GM12892 (cell line): ENCODE measurements at regions not wholly inside any gene's neighbourhood (a gene's known extent, or its start where the extent isn't known, plus 50 kb on each side); places are given as distances from the start of the nearest gene placed in this dataset.
A peak's percentile ranks its signal among the peaks of the same experiment; 100 is the strongest.

Experiments used
- DNase-seq: peaks from one replicate; pipeline ENCODE4 v3.0.0; 2011; ENCODE audit not compliant: insufficient read length
- FAIRE-seq: peaks from 2 replicates; lab custom pipeline; 2011; peaks lifted over from hg19 to GRCh38; lab: Jason Lieb, UNC
- POLR2A ChIP-seq: IDR thresholded peaks from 2 replicates; pipeline ENCODE4 v1.6.1; 2011; ENCODE audit warnings: low read depth, low read length, control low read depth
- POLR2AphosphoS5 ChIP-seq: IDR thresholded peaks from 2 replicates; pipeline ENCODE4 v1.6.1; 2011; ENCODE audit warnings: low read depth, low read length, control low read depth
- TAF1 ChIP-seq: IDR thresholded peaks from 2 replicates; pipeline ENCODE4 v1.6.1; 2011; ENCODE audit warnings: low read depth, mild to moderate bottlenecking, control low read depth, low read length, borderline replicate concordance

DNA sequence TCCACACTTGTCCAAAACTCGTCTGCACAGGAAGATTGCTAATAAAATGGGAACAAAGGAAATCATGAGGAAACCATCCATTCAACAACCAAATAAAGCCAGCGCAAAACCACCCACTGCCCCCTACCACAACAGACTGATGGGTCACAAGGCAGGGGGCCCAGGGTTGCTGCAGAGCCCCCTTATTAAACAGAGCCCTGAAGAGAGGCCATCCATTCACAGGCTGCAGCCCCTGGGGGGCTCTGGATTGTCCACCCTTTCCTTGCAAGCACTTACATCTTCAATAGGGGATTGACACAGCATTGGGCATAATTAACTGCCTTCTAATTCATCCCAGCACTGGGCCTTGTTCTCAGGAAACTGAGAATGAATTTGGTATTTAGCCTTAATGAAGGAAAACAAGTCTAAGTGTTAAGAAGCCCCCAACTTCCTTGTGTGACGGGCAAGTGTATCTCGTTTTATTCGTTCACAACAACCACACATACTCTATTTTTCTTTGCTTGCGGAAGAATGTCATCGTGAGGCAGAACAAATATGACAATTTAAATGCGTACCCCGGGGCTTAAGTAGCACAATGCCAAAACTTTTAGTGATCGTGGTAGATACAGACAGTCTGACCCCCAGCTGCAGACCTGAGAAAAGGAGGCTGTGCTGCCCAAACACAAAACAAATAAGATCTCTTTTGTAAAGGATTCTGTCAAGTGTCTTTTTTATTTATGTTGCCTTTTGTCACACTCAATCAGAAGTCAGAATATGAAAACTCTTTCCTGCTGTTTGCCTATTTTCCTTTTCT lies 144.0 kb downstream of the SEMA6D start:
- FAIRE-seq (no peak), DNase-seq (no peak)
- TF ChIP-seq TAF1: no peak
- TF ChIP-seq POLR2AphosphoS5: no peak
- TF ChIP-seq POLR2A: no peak

DNA sequence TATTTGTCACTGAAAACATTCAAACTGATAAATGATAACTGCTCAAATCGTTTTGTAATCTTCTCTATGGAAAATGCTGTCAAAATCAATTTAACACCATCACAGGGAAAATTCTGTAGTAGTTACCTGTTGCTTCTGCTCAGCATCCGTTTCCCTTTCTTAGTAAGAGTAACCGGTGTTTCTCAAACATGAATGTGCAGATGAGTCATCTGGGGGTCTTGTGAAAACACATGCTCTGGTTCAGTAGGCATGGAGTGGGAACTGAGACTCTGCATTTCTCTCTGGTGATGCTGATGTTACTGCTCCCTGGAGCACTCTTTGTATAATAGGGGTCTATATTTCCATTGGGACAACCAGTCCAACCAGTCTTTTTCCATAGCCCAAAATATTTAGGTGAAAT lies 145.1 kb downstream of the SEMA6D start:
- peak; percentile 10 for DNase-seq
- TF ChIP-seq POLR2A: no peak
- TF ChIP-seq POLR2AphosphoS5: no peak
- TF ChIP-seq TAF1: no peak
- peak; percentile 62 for FAIRE-seq

DNA sequence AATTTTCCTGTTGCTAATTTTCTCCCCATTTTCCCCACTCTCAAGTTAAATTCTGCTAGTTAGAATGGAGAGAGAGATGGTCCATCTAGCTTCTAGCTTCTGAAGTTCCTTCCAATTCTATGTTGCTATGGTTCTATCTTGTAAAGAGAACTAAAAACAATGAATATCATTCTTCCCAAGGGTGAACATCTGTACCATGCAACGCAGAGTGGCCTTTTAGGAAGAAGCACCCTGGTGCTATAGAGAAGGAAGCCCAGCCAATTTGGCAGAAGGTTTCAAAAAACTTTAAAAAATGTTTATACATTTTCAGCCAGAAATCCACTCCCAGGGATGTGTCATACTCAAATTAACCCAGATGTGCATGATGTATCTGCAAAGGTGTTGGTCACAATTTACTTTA lies 149.1 kb downstream of the SEMA6D start:
- no peak for TF ChIP-seq POLR2A
- DNase-seq: no peak
- no peak for FAIRE-seq

DNA sequence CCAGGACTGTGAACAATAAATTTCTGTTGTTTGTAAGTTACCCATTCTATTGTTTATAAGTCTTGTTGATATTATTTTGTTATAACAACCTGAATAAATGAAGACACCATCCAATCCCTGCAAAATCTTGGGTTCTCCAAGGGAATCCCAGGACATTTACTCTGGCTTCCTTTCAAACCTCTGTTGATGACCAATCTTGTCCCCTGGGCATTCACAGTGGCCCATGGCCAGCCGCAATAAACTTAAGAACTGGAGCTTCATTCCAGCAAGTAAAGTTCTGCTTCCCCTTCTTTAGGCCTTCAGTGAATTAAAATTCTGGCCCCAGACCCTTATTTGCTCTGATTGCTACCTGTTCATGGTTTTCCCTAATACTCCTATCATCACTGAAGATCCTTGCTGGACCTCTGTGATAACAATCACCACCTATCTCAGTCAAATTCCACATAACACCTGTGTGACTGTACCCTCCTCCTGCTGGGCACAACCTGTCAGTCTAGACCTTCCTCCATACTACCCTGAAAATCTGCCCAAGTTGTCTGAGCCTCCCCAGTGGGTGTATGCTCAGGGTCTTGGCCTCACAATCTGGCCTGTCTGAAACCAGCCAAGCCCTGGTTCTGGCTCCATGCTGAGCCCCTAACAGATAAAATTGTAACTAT lies 153.1 kb downstream of the SEMA6D start:
- TF ChIP-seq TAF1 (no peak), POLR2AphosphoS5 (no peak), POLR2A (no peak)
- DNase-seq (no peak), FAIRE-seq (no peak)

DNA sequence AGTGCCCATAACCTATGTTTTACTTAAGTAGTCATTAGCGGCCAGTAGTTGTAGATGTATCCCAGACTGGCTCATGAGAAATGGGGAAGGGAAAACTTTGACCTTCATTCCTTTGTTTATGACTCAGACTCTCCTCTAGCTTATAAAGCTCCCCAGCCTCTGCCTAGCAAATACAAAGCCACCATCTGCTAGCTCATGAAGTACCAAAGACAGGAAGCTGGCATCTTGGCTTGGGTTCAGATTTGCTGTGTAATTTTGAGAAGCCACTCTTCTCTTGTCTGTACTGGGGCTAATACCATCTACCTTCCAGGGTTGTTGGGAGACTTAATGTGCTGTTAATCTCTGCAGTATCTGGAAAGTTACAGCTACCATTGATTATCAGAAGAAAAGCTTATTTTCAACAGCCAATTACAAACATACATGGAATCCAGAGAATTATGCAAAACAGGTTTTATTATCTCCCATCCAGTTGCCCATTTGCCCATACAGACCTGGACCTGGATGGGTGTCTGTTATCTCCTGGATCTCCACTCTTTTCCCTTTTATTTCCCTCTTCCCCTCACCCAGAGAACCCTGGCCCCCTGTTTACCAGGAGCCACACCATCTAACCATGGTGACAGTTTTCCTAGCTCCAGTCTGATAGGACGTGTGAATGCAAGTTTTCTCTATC lies 153.8 kb downstream of the SEMA6D start:
- no peak for DNase-seq
- TF ChIP-seq TAF1 (no peak), POLR2AphosphoS5 (no peak), POLR2A (no peak)
- FAIRE-seq: no peak

DNA sequence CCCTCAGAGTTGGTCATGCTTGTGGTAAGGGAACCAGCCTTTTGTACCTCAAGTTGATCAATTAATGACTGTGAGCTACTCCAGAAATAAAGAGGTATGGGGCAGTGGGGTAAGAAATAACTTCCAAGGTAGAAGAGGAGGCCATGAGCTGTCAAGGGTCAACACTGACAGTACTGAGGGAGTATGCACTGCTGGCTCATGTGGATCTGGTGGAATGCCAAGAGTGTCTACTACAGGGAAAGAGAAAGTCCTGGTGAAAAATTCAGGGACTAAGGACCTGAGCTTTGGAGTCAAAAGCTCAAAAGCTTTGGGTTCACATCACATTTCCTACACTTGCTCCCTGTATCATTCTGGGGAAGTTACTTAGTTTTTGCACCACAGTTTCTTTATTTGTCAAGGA lies 154.9 kb downstream of the SEMA6D start:
- FAIRE-seq: no peak
- no peak for TF ChIP-seq POLR2AphosphoS5

DNA sequence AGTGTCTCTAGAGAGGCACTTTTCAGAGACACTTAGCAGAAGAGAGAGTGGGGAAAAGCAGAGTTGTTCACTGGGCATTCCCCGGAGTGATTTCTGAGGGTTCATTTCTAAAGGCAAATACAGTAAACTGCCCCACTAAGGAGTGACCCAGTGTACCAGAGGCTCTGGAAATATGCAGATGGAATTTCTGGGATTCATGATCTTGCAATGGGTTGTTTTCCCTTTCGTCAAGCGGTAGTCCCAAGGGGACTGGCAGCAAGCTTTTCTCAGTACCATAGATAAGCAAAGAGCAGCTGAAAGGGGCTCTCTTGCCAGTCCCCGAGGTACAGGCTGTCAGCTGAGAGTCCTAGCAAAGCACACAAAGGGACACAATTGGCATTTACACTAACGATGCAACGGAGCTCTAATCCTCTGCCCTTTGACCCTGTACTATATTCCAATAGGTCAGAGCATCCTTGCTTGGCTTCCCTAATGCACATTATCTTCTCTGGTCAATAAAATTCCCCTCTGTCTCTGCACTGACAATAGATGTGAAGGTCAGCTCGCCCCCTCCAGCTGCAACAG lies 155.6 kb downstream of the SEMA6D start:
- DNase-seq (no peak), FAIRE-seq (no peak)
- TF ChIP-seq POLR2AphosphoS5 (no peak), TAF1 (no peak), POLR2A (no peak)

More for the DNA sequence above, 154.9 kb downstream of the SEMA6D start:
- no peak for DNase-seq

DNA sequence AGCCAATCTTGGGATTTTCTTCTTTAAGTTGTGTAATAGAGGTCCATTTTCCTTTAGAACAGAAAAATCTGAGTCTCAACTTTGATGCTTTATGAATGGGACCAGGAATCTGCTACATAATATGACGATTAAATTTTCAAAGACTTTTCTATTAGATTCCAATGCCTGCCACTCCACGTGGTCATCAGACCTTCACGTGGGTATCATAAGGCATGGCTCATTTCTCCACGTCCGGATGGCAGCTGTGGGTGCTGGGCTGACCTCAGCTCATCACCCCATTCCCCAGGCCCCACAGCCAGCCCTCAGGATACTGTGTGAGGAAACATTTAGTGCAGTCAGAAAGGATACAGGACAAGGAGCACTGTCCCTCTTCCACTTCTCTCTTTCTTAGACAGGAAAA lies 159.7 kb downstream of the SEMA6D start:
- DNase-seq: no peak
- TF ChIP-seq POLR2AphosphoS5 (no peak), TAF1 (no peak), POLR2A (no peak)
- FAIRE-seq: no peak

DNA sequence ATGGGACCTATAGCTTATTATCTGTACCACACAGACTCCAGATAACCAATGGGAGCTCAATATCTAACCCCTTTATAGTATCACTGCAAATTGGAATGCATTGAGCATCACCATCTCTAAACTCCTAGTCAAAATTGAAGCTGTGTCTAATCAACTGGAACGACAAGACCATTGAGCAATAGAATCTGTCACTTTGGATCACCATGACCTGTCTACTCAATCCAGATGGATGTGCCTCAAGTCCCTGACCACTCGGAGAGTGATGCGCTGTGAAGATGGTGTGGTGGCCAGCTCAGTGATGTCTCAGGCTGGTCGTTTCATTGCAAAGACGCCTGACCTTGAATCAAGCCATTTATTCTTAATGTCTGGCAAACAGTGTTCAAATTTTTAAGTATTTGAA lies 160.5 kb downstream of the SEMA6D start:
- FAIRE-seq (no peak), DNase-seq (no peak)
- TF ChIP-seq TAF1 (no peak), POLR2AphosphoS5 (no peak), POLR2A (no peak)

DNA sequence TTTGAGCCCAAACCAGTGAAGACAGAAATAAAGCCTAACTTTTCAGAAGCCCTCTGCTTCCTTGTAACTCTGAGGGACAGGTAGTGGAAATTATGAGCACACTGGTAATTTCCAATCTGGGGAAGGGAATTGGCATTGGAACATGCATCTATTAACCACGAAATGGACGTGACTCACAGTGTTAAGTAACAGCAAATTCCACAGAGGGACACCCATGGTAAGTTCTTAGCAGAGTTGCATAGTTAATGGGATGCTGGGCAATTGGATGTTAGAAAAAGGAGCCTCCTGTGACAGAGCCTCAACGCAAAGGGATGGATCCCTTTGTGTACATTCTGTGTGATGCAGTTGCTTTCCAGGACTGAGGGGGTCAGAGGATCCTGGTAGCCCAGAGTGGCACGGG lies 168.6 kb downstream of the SEMA6D start:
- no peak for TF ChIP-seq POLR2A
- TF ChIP-seq TAF1: no peak
- TF ChIP-seq POLR2AphosphoS5: no peak
- no peak for FAIRE-seq

DNA sequence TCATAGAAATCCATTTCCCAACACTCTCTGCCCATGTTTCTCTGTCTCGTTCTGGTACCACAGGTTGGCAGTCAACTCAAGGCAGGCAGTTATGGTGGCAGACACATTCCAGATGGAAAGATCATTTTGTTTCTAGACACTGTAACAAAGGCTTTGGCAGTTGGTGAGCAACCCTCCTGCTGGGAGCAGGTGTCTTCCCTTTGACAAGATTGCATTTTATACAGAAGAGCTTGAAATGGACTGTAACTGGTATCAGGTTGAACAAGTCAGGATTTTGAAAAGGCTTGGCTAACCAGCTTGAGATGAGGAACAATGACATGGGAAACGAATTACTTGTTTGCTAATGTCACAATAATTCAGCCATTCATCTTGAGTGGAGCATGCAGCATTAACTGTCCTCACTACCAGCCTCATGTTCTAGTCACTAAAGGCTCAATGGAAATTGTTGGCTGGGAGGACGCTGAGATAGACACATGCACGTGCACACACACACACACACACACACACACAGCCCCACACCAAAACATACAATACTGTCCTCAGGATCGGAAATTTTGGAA lies 170.0 kb downstream of the SEMA6D start:
- DNase-seq: no peak
- TF ChIP-seq TAF1 (no peak), POLR2AphosphoS5 (no peak), POLR2A (no peak)
- FAIRE-seq: no peak

More for the DNA sequence above, 168.6 kb downstream of the SEMA6D start:
- no peak for DNase-seq
